Upper lobe of left lung (tissue), 4 donors: ENCODE measurements at regions not wholly inside any gene's neighbourhood (a gene's known extent, or its start where the extent isn't known, plus 50 kb on each side); places are given as distances from the start of the nearest gene placed in this dataset.

Source experiments
- CTCF ChIP-seq, 6 experiments: fragments of 450-650 bp in 4 of 6; fragments of 200-600 bp in 2 of 6; sonication (generic) in 2 of 6; IDR thresholded peaks; one replicate each; pipeline ENCODE4 v1.5.1; 2016 to 2019; ENCODE audit warnings: antibody characterized with exemption in 6 of 6
- POLR2A ChIP-seq, 4 donors: fragments of 450-650 bp; IDR thresholded peaks; one replicate each; pipeline ENCODE4 v1.5.1; 2016 to 2017; ENCODE audit warnings: antibody characterized with exemption in 4 of 4, mild to moderate bottlenecking in 2 of 4
- POLR2AphosphoS5 ChIP-seq, 2 donors: sonication (generic); formaldehyde crosslinking; IDR thresholded peaks; one replicate each; pipeline ENCODE4 v1.5.1; 2017; ENCODE audit warnings: antibody characterized with exemption in 2 of 2

- no peak for TF ChIP-seq CTCF (IDR thresholded peaks at IDR 0.05)
- no peak for TF ChIP-seq POLR2AphosphoS5 (IDR thresholded peaks at IDR 0.05)
- TF ChIP-seq POLR2A (IDR thresholded peaks at IDR 0.05): no peak
Measured at GRCh38 chr5:112576298-112576925, 157.3 kb upstream of the EPB41L4A start.
